Right lobe of liver (tissue), 4 donors: ENCODE measurements at regions not wholly inside any gene's neighbourhood (a gene's known extent, or its start where the extent isn't known, plus 50 kb on each side); places are given as distances from the start of the nearest gene placed in this dataset.

ENCODE experiments used
- CTCF ChIP-seq, 4 donors: fragments of 200-600 bp in 3 of 4; fragments of 450-650 bp in 1 of 4; IDR thresholded peaks; one replicate each; pipeline versions ENCODE4 v1.5.1 to v1.8.0; 2016 to 2022; ENCODE audit warnings: antibody characterized with exemption in 4 of 4, mild to moderate bottlenecking in 2 of 4
- POLR2A ChIP-seq: fragments of 450-650 bp; IDR thresholded peaks from one replicate; pipeline ENCODE4 v1.6.1; 2017; ENCODE audit warnings: antibody characterized with exemption, mild to moderate bottlenecking
- donor health status: DM: no; HTN: no; CAD: no.
- donor health status: DM: no; HTN: no; CAD: no.
- donor health status: DM: no; HTN: yes; CAD: no.

- no peak for TF ChIP-seq CTCF (IDR thresholded peaks at IDR 0.05)
- TF ChIP-seq POLR2A = no peak
Measured at GRCh38 chr7:45469103-45469502, 105.1 kb upstream of the ADCY1 start.
